ENCODE measurements at regions not wholly inside any gene's neighbourhood (a gene's known extent, or its start where the extent isn't known, plus 50 kb on each side); places are given as distances from the start of the nearest gene placed in this dataset.

- H3K79me2 ChIP-seq (ENCODE audit: control insufficient read depth, insufficient read depth, low read length) = no peaks in the 10 kb centered on the region
- dilution Hi-C loops (cut with MboI; ENCODE audit: extremely low pct_ligation_motif_present, low sequenced_read_pairs) = no loop called here
- FAIRE-seq = no peak
These were observed 1383.4 kb upstream of the PCDH20 start for GRCh38 chr13:62799038-62799535.

More at GRCh38 chr13:62799038-62799535, 1383.4 kb upstream of the PCDH20 start:
- H4K20me1 ChIP-seq (replicated peaks; ENCODE audit: control insufficient read depth, extremely low read depth, insufficient read depth, low read length) = no peaks in the 10 kb centered on the region
- H3K4me3 ChIP-seq (replicated peaks in 1 of 3; ENCODE audit: insufficient read depth in 1 of 3, low read depth in 1 of 3, low read length in 3 of 3) = no peak overlapping the region
- CTCF ChIA-PET = no interaction called here
- H3K4me1 ChIP-seq (ENCODE audit: control insufficient read depth, extremely low read depth, insufficient read depth, low read length) = no peaks in the 10 kb centered on the region
- no peak overlapping the region for H2AFZ ChIP-seq (ENCODE audit: low read depth, low read length)
- intact Hi-C loops (cut with micrococcal nuclease) = no loop called here
- no peaks in the 10 kb centered on the region for H3K9me1 ChIP-seq (replicated peaks; ENCODE audit: control insufficient read depth, extremely low read depth, insufficient read depth, low read length)
- no TSS peak for BruUV-seq (replicated peaks)
- no peaks in the 10 kb centered on the region for H3K9me3 ChIP-seq (replicated peaks; ENCODE audit: control insufficient read depth, insufficient read depth, low read length)
- H3K36me3 ChIP-seq (ENCODE audit: control insufficient read depth in 2 of 2, extremely low read depth in 1 of 2, insufficient read depth in 2 of 2, low read length in 2 of 2) = no peaks in the 10 kb centered on the region
- H3K9ac ChIP-seq (replicated peaks; ENCODE audit: extremely low read depth, insufficient read depth, low read length) = no peak overlapping the region
- no peak overlapping the region for H3K27ac ChIP-seq (ENCODE audit: insufficient read depth, low read depth, low read length)
- DNase-seq (ENCODE audit: low read depth, low spot score) = no peak
- no peak overlapping the region for H3K4me2 ChIP-seq (ENCODE audit: insufficient read depth, low read length)
- no peaks in the 10 kb centered on the region for H3K27me3 ChIP-seq (ENCODE audit: control insufficient read depth in 2 of 2, insufficient read depth in 2 of 2, low read length in 2 of 2)
- TF ChIP-seq JUN (IDR thresholded peaks at IDR 0.05; ENCODE audit: borderline replicate concordance, insufficient read depth, insufficient read length, low read depth) (no peak), POLR2AphosphoS5 (IDR thresholded peaks at IDR 0.05; ENCODE audit: insufficient read depth, low read depth, low read length) (no peak), GATA2 (IDR thresholded peaks at IDR 0.05; ENCODE audit: insufficient read depth, insufficient read length, low read depth, low read length) (no peak), CTCF (IDR thresholded peaks at IDR 0.05; ENCODE audit: extremely low read depth in 1 of 2, insufficient read depth in 1 of 2, low read depth in 1 of 2, low read length in 2 of 2) (no peak), MAX (IDR thresholded peaks at IDR 0.05; ENCODE audit: insufficient read depth, insufficient read length) (no peak), POLR2A (IDR thresholded peaks at IDR 0.05; ENCODE audit: low read depth, low read length) (no peak), EZH2 (IDR thresholded peaks at IDR 0.05; ENCODE audit: borderline replicate concordance, low read depth, low read length, severe bottlenecking) (no peak), MYC (IDR thresholded peaks at IDR 0.05; ENCODE audit: low read depth, low read length) (no peak), FOS (IDR thresholded peaks at IDR 0.05; ENCODE audit: borderline replicate concordance, insufficient read depth, low read length) (no peak)
- POLR2A ChIA-PET = no interaction called here

All from endothelial cell of umbilical vein (primary cell).